ENCODE measurements at regions not wholly inside any gene's neighbourhood (a gene's known extent, or its start where the extent isn't known, plus 50 kb on each side); places are given as distances from the start of the nearest gene placed in this dataset.
"Not testable (repeated sequence)": the region's sequence is repeated elsewhere in the genome, so short reads cannot be mapped to it uniquely, and the experiment has no call there.

GRCh38 chr9:26157411-26157810 lies 479.2 kb upstream of the TUSC1 start:
- no peak for DNase-seq

DNA sequence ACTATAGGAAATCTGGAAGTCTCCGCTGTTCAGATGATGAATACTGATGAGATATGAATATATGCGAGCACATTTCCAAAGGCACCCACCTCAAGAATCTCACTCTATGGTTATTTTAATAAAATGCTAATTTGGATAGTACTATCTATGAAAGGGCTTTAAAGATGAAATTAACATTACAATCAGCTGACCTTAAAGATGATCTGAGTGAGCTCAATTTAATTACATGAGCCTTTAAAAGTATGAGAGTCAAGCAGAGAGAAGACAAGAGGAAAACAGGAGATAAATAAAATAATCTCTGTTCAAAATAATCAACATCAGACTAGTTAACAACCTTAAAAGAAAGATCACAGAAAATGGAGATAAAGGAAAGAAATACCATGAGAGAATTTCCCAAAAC lies 474.1 kb upstream of the TUSC1 start:
- no peak for DNase-seq

DNA sequence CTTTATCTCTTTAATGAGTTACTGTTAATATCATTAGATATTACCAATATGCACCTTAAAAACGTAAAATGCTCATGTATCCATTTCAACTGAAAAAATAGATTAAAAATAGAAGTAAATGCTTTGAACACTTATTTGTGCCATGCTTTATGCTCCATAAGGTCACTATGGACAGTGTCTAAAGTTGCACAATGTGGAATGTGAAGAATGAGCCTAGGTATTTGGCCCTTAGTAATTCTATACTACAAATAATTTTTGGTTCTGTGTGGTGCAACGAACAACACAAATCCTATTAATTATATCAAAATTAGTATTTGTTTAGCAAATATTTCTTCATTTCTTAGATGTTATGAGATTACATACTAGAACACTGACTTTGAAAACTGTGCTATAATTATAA lies 469.9 kb upstream of the TUSC1 start:
- DNase-seq, result no peak

GRCh38 chr9:26145938-26146337 lies 467.7 kb upstream of the TUSC1 start:
- no peak for DNase-seq

- DNase-seq, result no peak
These were observed 464.4 kb upstream of the TUSC1 start for GRCh38 chr9:26142631-26143030.

DNA sequence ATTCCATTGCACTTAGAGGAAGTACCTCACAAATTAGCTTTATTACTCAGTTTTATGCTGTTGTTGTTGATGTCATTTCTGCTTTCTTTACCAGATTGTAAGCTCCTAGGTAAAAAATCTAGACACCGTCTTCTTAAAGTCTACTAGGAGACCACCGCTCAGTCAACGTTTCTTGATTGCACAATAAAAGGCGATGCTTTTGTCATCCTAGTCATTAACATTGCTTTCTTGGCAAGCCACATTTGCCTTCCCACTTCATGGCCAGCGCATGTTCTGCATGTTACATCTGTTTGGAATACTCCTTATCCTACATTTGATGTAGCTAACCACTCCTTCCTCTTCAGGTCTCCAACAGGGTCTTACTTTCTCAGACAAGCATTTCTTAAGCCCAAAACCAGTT lies 464.0 kb upstream of the TUSC1 start:
- no peak for DNase-seq

DNA sequence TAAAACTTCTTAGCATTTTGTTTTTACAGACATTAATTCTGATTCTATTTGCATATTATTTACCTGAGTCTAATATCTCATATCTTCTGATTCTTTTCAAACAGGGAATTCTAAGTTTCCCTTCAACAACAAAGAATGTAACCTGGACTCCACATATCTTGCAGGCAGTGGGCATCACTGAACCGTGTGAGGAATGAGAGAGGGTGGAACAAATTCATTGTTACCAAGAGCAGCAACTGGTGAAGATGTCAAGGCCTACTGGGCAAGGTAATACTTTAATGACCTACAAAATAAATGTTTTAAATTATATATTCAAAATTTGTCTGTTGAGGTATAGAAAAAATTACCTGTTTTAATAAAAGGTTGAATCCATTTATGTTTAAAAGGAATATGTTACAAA lies 455.3 kb upstream of the TUSC1 start:
- no peak for DNase-seq

DNA sequence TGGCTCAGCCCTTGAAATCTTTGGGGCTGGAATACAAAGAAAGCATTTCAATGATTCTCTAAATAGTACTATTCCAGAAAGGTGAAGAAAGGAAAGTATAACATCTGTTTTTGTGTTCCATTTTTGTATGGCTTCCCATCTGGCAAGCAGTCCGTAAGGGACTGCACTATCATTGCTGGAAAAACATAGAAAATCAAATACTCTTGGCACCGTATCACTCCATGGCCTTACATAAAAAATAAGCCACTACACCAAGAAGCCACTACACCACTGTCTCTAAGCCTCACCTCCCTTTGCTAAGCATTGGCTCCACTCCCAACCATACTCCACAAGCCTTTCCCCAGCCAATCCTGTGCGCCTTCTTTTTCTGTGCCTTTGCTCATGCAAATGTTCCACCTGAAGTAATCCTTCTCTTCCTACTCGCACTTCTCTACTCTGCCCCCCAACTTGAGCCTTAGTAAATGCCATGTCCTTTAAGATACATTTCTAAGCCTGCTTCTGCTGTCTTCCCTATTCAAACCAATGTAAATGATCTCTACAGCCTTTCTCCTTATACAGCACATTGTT lies 454.6 kb upstream of the TUSC1 start:
- no peak for DNase-seq

DNA sequence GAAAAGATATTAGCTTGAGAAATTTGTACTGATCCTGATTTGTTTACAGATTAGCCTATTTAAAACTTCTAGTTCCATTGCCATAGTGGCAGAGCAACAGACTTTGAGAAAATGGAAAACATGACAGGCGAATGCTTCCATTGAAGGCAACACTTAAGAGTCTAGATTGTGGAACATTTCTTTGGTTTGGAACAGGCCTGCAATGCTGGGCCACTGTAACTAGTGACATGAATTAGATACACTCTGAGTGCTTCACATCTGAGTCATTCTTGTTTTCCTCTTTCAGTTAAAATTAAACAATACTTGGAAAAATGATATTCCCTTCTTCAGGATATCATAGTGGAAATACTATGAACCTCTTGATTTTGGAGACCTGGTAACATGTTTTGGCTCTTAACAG lies 453.6 kb upstream of the TUSC1 start:
- DNase-seq, result no peak

- DNase-seq, result no peak
These were observed 451.0 kb upstream of the TUSC1 start for GRCh38 chr9:26129217-26129616.

- DNase-seq, result no peak
These were observed 447.4 kb upstream of the TUSC1 start for GRCh38 chr9:26125693-26126092.

- DNase-seq, result not testable (repeated sequence)
These were observed 437.8 kb upstream of the TUSC1 start for GRCh38 chr9:26116085-26116484.

DNA sequence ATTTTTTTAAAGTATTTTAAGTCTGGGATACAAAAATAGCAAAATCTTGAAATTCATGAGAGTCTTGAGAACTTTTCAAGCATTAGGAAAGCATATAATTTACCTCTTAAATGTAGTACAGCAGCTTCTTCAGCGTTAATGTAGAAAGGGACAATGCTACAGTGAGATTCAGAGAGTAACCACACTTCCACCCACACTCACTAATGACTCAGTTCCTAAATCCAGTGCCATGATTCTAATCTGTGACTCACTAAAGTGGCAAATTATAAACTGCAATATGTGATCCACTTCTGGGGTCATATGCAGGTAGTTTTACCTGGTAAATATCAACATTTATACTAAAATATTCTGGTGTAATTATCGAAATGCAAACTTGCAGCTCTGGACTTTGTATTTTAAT lies 434.5 kb upstream of the TUSC1 start:
- DNase-seq, result no peak

- DNase-seq, result no peak
These were observed 408.2 kb upstream of the TUSC1 start for GRCh38 chr9:26086396-26086795.

- DNase-seq, result no peak
These were observed 403.6 kb upstream of the TUSC1 start for GRCh38 chr9:26081847-26082246.

DNA sequence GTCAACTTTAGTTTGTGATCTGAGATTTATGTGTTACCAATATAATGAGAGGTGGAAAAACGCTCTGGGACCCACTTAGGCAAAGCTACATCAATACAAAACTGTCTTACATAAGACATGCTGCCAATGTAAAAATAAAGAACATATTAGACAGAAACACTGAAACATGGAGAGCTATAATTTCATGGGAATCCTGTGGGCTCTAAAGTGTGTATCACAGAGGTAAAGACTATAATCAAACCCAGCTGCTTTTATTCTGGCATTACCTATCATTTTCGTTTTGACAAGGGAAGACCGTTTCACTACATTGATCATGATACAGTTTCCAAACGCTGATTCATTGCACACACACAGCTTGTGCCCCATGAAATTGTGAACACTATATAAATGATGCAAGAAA lies 400.5 kb upstream of the TUSC1 start:
- DNase-seq, result no peak

GRCh38 chr9:26077860-26078259 lies 399.6 kb upstream of the TUSC1 start:
- no peak for DNase-seq

GRCh38 chr9:26067608-26068007 lies 389.4 kb upstream of the TUSC1 start:
- no peak for DNase-seq

DNA sequence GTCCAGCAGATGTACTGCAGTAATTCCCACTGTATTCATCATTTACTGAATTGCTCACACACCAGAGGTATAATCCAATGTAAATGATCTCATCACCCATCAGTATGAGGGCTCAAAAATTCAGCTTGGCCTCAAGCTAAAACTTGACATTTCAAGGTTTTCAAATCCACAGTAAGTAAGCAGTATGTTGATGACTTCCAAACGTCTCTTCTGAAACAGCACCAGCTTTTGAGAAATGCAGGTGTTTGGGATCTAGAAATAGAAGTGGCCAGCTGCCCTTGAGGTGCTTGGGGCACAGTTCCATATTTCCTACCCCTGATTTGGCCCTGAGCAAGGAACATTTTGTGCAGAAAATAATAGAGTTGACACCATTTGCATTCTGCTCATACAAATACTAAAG lies 388.0 kb upstream of the TUSC1 start:
- no peak for DNase-seq

DNA sequence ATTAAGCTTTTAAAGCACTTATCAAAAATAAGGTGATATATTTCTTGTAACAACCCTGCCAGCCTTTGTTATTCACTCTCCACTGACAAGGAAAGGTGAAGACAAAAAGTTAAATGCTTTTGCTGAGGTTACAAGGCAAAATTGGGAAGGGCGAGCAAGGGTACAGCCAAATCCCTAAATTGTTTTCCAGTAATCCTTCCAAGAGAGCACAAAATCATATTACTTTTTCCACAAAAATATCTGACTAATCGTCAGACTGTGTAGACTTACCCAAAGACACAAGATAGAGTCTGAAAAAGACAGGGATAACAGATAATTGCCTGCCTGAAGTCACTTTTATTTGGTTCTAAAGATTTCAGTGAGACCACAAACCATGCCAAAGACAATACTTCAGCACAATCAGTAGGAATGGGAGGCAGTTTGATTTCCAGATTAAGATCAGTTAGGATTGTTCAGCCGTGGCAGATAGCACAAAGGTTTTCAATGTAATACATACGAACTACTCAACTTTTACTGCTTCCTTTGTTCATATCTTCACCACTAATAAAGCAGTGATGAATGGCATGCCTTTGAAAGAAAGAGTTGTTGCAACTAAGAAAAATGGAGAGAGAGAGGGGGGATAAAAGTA lies 383.8 kb upstream of the TUSC1 start:
- no peak for DNase-seq

DNA sequence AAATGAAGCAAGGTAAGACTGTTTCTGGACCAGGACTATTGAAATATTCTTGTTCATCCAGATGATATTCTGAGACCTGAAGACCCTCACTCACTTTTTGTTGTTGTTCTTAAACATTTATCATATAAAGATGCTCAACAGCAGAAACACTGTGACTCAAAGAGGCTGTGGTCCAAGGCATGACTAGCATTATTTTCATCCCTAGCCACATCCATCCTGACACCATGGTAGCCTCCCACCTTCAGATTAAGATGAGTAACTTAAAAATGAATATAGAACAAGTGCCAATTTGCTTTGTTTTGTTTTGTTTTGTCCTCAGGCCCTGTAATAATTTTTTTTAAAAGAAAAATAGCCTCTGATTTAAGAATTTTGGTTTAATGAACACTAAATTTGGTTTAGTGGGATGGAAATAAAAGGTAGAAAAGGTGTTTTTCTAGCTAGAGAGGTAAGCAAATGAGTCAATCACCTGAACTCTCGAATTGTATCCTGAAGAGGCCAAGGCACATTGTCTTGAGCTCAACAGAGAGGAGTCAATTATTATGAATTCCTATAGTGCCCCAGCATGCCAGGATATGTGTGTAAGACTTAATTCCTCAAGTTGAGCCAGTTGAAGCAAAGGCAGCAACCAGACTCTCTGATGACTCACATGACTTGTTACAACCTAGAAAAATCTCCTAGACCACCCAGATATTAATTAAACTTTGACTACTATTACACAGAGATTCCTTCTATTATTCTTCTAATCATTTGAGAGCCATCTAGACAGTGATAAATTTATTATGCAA lies 380.1 kb upstream of the TUSC1 start:
- no peak for DNase-seq

GRCh38 chr9:26057050-26057449 lies 378.8 kb upstream of the TUSC1 start:
- DNase-seq, result no peak

DNA sequence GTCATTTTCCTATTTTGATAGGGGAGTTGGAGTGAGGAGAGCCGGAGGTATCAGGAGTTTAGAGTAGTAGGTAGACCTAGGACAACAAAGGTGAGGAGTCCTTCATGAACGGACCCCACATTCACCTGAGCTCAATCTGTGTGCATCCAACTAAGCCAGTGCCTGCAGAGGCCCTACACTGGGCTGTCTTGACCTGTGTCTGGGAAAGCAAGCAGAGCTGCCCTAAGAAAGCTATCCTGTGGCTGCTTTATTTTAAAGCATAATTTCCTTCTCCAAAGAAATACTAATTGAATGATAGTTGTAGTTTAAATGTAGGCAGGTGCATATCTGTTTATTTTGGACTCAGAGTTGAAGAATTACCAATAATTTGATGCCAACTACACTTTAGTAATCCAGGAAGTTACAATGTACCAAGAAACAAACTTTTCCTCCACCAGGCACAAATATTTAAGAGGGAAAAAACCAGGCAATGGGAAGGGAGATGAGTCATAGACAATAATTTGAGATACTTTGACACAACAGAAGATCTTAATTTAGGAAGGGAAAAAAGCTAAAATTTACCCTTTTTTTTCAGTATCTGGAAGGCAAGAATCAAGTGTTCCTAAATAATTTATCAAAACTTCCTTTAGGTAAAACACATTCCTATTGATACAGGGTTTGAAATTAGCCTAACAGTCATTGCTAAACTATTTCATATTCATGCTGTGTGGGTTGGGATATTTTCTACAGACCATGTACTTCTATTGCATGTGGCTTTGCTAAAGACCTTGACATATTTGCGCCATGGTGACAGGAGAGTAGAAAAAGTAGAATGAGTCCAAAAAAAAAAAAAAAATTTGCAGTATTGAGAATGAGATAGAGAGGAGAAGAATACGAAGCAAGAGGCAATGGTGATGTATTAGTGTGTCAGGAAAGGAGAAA lies 376.6 kb upstream of the TUSC1 start:
- DNase-seq, result no peak

Measured in skin of body (tissue), 1 donor.